CD4-positive, alpha-beta T cell treated with Interleukin-17A for 4 hours (primary cell): ENCODE measurements at regions not wholly inside any gene's neighbourhood (a gene's known extent, or its start where the extent isn't known, plus 50 kb on each side); places are given as distances from the start of the nearest gene placed in this dataset.

Experiments
- DNase-seq: peaks from one replicate; pipeline ENCODE4 v3.0.0-alpha.2; 2020; ENCODE audit warnings: mixed read lengths

- DNase-seq, result no peak
Observed at GRCh38 chr7:16212610-16213009, 208.7 kb downstream of the CRPPA start.

DNA sequence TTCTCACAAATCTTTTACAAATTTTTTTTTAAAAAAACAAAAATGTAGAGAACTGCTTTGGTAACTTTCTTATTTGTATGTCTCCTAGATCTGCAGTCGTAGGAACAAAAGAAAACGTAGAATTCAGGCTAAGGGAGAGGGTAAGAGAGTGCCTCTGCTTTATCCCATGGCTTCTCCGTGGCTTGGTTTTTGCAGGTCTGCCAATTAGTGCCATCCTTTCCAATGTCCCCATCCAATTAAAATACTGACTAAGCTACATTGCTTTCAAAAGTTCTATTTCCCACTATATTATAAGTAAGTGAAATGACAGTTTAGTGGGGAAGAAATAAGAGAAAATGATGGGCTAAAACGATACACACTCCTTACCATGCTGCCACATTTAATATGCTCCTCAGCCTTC, 209.3 kb downstream of the CRPPA start:
- DNase-seq, result no peak

DNA sequence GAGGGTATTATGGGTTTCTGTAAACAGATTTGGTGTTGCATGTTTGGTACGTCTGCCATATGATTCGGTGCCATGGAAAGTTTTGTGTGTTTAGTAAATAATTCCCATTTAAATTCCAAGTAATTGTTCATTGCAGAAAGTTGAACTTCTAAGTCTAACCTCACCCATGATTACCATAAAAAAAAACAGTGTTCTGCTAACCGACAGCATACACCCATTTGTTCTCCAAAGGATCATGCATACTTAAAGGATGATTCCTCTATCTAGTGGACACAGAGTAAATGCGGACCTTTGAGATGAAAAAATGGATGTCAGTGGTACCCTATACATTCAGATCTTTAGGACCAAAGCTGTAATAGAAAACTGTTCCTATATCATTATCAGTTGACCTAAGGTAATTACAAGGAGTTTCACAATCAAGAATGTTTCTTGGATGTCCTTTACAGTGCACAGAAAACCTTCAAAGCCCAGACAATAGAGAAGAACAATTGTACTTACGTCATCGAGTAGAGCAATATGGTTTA, 209.9 kb downstream of the CRPPA start:
- DNase-seq, result no peak

DNA sequence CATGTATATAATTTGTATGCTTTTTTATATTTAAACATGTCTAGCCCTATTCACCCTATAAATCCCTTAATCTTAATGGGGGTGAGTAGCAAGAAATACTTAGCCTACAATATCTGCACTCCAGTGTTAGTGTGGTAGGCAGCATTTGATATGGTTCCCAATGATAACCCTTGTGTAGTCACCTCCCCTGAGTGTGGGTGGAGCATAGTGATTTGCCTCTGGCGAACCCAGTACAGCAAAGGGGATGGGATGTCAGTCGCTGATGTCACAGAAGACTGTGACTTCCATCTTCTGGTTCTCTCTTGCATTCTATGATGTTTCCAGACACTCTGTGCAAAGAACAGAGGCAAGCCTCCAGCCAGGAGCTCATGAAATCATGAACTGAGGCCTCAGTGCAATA, 211.2 kb downstream of the CRPPA start:
- no peak for DNase-seq

DNA sequence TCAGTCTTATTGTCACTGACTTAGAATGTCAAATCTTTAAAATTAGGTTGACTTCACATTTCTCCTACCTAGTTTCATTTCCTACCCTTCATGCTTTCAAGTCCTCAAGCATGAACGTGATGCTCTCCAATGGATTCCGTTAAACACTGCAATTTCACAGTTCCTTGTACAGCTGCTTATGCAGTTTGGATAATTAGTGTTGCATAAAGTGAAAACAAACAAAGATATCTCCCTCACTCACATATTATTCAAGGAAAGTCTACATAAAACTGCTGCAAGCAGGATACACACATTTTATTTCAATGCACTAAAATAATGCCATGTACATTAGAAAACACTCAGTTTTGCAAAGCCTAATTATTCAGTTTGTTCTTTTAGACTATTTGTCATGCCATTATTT, 214.0 kb downstream of the CRPPA start:
- no peak for DNase-seq

- no peak for DNase-seq
Observed at GRCh38 chr7:16205466-16205865, 215.9 kb downstream of the CRPPA start.

DNA sequence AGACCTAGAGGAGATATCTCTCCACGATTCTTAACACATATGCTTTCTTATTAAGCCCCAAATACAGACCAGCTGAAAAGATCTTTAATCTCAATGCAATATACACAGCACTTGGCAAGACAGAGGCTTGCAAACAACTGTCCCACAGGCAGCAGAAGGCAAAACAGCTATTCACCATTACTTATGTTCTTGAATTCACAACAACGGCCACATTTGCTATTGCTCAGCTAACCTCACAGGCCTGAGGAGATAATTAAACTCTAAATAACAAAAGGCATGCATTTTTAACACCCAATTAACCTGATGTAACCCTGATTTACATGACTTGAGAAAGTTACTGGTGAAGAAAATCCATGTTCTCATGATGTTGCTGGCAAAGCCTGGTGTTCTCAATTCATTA, 216.4 kb downstream of the CRPPA start:
- DNase-seq, result no peak

DNA sequence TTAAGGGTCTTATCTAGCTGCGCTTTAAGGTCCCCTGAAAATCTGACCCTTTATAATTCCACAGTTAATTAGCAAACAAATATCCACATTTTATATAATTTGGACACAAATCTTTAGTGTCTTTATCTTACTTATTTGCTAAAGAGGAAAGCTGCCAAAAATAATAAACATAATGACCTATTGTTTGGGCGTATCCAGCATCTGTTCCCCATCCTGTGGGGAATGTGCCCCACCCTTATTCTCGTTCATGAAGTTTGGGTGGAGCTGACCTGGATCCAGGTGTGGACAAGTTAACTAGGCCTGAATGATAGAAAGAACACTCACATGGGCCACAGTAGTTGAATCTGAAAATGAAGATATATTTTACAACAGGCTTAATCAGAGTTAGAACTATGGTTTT, 218.3 kb downstream of the CRPPA start:
- DNase-seq, result no peak

- DNase-seq, result no peak
Observed at GRCh38 chr7:16202303-16202702, 219.0 kb downstream of the CRPPA start.

- no peak for DNase-seq
Observed at GRCh38 chr7:16200591-16200990, 220.7 kb downstream of the CRPPA start.

DNA sequence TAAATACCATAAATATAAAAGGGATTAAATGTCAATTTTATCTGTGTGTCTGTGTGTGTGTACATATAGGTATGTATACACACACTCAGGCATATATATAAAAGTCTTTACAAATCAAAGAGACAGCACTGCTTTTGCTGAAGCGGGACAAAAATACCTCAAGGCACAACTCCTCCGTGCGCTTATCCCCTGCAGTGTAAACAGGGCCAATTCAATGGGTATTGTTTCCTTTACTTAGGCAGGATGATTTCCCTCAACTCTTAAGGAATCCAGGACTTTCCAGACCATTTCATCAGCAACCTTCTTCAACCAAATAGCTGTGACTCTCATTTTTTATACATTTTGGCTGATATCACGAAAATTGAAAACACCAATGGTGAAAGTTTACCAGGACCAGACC, 227.7 kb downstream of the CRPPA start:
- DNase-seq, result no peak

DNA sequence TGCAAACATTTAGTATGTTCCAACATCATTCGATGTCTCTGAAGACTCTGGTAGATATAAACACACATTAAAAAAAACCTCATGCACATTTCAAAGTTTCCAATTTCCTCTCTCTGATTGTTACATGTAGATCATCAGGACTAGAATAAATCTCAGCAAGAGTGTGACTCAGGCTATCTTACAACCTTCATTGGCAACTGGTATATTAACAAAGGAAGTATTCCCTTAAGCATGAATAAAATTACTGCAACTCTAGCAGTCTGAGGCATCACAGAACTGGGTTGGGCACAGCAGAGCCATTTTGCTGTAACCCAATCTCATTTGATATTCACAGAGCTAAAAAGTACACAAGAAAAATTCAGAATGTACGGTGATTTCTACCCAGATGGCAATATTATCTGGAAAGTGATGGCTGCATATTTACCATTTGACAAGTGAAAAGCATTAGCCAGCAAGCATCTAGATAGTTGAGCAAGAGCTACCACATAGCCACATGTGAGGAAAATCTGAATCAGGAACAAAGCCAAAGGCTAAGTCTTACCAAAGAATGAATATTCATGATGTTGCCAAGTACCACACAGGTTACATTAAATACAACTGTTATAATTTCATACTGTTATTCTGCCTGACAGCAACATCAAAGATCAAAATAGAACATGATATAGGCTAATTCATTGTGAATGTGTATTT, 232.2 kb downstream of the CRPPA start:
- no peak for DNase-seq

DNA sequence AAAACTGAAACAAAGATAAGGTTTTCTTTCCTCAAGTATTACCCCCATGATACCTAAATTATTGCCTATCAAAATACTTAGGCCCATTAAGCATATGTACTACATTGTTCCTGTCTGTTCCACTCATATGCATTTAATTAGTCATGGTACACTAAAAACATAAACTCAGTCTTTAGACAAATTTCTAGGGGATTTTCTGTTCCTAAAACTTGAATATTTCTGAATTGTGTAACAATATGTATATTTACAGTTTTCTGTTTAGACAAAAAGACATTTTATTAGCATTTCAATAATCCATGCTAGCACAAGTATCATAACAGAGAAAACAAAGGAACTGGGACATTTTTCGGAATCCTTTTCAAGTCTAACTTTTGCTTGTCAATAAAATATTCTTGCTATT, 234.2 kb downstream of the CRPPA start:
- DNase-seq, result no peak

GRCh38 chr7:16178585-16178984, 242.8 kb downstream of the CRPPA start:
- DNase-seq, result no peak

- no peak for DNase-seq
Observed at GRCh38 chr7:16178092-16178491, 243.2 kb downstream of the CRPPA start.

GRCh38 chr7:16174253-16174652, 247.1 kb downstream of the CRPPA start:
- DNase-seq, result no peak

- DNase-seq, result no peak
Observed at GRCh38 chr7:16172366-16172765, 249.0 kb downstream of the CRPPA start.

GRCh38 chr7:16171928-16172327, 249.4 kb downstream of the CRPPA start:
- no peak for DNase-seq

GRCh38 chr7:16170671-16171070, 250.7 kb downstream of the CRPPA start:
- DNase-seq, result no peak

DNA sequence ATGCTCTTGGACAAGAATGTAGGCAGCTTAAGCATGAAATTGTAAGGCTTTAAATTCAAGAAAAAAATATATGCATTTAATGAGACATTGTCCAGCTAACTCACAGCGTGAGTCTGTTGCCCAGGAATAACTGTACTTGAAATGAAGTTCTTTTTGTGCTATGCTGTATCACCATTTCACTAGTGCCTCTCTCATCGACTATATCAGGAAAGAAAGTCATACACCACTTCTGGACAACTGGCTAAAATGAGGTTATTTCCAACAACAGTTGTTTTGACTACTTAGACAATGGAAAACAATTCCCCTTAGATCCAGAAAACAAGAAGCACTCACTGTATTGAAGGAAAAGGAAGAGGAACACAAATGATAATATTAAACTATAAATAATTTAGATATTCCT, 251.8 kb downstream of the CRPPA start:
- no peak for DNase-seq

GRCh38 chr7:16167526-16167925, 253.8 kb downstream of the CRPPA start:
- no peak for DNase-seq

DNA sequence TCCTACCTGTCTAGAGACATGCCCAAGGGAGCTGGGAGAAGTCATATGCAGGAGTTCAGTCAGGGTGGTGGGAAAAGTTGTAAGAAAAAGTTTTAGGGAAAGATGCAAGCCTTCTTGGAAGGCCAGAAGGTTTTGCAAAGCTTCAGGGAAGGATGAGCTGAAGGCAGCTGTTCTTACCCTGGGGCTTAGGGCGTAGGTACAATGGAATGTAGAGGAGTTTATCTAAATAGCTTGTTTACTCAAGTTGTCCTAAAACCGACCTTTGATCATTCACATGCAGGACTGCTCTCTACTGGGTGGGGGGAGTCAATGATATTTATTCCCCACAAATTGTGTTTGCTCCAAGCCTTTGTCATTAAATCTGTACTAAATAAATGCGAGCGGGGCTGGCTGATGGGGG, 277.0 kb downstream of the CRPPA start:
- DNase-seq, result no peak

DNA sequence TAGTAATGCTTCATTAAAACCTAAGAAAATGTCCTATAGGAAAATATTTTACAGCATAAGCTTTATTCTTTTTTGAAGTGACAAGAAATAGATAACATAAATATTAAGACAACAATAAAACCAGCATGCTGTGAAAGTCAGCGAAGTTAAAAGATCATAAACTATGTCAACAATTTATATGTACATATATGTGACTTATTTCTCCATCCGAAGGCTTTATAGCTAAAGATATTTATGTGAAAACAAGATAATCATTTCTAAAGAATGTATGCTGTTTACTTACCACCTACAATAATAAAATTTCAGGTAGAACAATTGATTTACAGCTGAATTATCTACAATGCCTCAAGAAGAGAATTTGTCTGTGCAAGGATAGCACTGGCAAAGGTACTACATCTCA, 283.4 kb downstream of the CRPPA start:
- no peak for DNase-seq

GRCh38 chr7:16136896-16137295, 284.4 kb downstream of the CRPPA start:
- no peak for DNase-seq

DNA sequence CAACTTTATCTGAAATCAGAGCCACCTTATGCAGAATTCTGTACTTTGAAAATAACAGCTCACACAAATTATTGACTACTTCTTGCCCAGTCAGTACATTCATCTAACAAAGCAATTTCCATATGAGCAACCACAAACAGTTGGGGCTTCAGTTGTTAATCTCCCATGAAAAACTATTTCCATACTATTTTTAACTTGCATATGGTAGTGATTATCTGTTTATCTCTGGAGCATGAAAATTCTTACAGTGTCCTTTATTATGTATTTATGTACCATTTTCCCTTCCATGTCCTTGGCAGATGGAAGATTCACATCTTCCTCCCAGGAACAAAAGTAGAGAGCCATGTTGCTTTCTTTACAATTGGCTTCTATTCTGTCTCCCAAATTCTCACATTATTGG, 285.7 kb downstream of the CRPPA start:
- DNase-seq, result no peak
